HG03280 (cell line): ENCODE measurements at regions not wholly inside any gene's neighbourhood (a gene's known extent, or its start where the extent isn't known, plus 50 kb on each side); places are given as distances from the start of the nearest gene placed in this dataset.

Source experiments
- ATAC-seq: cut with Tn5 transposase; IDR thresholded peaks from one replicate; pipeline ENCODE4 v1.9.1; 2021; ENCODE audit warnings: mild to moderate bottlenecking, moderate library complexity; ENCODE audit not compliant: unreplicated experiment

- ATAC-seq = no peak
These were observed 74.0 kb downstream of the ENGASE start for GRCh38 chr17:79148584-79148983.

GRCh38 chr17:79147746-79148506, 73.3 kb downstream of the ENGASE start:
- no peak for ATAC-seq

GRCh38 chr17:79146562-79146961, 71.9 kb downstream of the ENGASE start:
- ATAC-seq = no peak

GRCh38 chr17:79145548-79145947, 70.9 kb downstream of the ENGASE start:
- no peak for ATAC-seq

GRCh38 chr17:79144133-79144532, 69.5 kb downstream of the ENGASE start:
- no peak for ATAC-seq

GRCh38 chr17:79142375-79142774, 67.8 kb downstream of the ENGASE start:
- no peak for ATAC-seq

GRCh38 chr17:79141578-79142355, 67.1 kb downstream of the ENGASE start:
- no peak for ATAC-seq

- no peak for ATAC-seq
These were observed 64.2 kb downstream of the ENGASE start for GRCh38 chr17:79138826-79139225.

- no peak for ATAC-seq
These were observed 63.2 kb downstream of the ENGASE start for GRCh38 chr17:79137789-79138165.

- ATAC-seq = no peak
These were observed 62.6 kb downstream of the ENGASE start for GRCh38 chr17:79137015-79137788.

- no peak for ATAC-seq
These were observed 62.0 kb downstream of the ENGASE start for GRCh38 chr17:79136596-79136995.
